Stimulated activated CD8-positive, alpha-beta memory T cell treated with anti-CD3 and anti-CD28 coated beads, Interleukin-15, amount 100 ng/mL, for 24 hours (primary cell): ENCODE measurements at regions not wholly inside any gene's neighbourhood (a gene's known extent, or its start where the extent isn't known, plus 50 kb on each side); places are given as distances from the start of the nearest gene placed in this dataset.

ENCODE experiments used
- DNase-seq: peaks from one replicate; pipeline ENCODE4 v3.0.0-alpha.2; 2020; ENCODE audit warnings: low read depth

DNA sequence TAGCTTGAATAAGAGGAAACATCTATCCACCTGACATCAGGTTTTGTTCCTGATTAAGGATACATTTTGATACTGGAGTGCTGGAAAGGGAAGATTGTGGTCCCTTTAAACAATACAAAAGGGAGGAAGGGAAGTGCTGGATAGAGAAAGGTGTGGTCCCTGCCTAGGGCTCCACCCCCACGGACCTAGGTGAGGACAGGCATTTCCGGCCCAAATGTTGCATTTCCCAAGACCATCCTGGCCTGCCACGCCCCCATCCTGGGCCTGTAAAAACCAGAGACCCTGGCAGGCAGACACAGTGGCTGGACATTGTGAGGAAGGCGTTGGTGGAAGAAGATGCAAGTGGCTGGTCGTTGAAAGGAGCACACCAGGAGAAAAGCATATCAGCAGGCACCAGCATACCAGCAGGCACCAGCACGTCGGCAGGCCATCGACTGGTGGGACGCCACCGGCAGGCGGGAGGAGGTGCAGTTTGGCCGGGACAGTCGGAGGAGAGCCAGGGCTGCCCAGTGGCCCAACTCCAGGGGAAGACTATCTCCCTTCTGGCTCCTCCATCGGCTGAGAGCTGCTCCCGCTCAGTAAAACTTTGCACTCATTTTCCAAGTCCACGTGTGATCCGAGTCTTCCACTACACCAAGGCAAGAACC is 53.2 kb upstream of the AMN1 start:
- no peak for DNase-seq

DNA sequence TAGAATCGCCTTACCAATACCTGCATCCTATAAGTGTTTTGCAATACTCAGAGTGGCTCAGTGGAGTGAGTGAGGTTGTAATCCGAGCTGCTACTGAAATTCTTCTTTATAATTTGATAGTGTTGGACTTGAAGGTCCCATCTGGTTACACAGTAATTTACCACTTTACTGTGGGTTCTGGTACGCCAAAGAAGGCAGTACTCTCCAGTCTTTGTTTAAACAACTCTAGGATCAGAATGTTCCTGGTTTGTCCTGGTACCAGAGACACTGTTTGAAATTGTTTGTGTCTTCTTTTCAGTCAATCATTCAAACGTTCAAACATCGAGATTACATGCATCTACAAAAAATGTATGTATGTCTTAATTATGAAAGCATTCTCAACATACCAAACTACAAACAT is 51.3 kb upstream of the AMN1 start:
- no peak for DNase-seq

DNA sequence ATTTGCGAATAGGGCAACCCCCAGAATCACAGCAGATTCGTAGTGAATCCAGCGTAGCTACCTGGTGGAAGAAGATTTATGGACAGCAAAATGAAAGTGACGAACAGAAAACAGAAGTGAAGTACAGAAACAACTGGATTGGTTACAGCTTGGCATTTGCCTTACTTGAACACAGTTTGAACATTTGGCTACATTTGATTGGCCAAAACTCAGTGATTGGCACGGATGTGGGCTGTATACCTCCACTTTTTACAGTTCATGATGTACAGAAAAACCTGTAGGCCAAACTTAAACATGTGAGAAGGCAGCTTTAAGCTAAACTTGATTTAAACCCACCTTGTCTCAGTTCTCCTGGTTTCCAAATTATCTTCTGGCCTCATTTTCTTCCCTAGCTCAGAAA is 49.9 kb upstream of the AMN1 start:
- DNase-seq = no peak
